Upper lobe of left lung (tissue), 6 donors: ENCODE measurements at regions not wholly inside any gene's neighbourhood (a gene's known extent, or its start where the extent isn't known, plus 50 kb on each side); places are given as distances from the start of the nearest gene placed in this dataset.

ENCODE experiments used
- ATAC-seq, 2 donors: fragments of 200-7000 bp; cut with Tn5 transposase; one replicate each; pipeline ENCODE4 v1.9.1; 2022; ENCODE audit warnings: mild to moderate bottlenecking in 2 of 2, moderate library complexity in 2 of 2; ENCODE audit not compliant: low FRiP score in 2 of 2
- DNase-seq, 2 donors: peaks; one replicate each; pipeline ENCODE4 v3.0.0-alpha.2; 2019 to 2020
- H3K27ac ChIP-seq, 4 donors: fragments of 200-600 bp; sonication (generic); one replicate each; pipeline ENCODE4 v1.5.1; 2016 to 2019
- H3K27me3 ChIP-seq, 4 donors: fragments of 200-600 bp; sonication (generic); one replicate each; pipeline ENCODE4 v1.5.1; 2017 to 2019
- H3K36me3 ChIP-seq, 4 donors: fragments of 200-600 bp; sonication (generic); one replicate each; pipeline ENCODE4 v1.5.1; 2016 to 2019
- H3K4me1 ChIP-seq, 4 donors: fragments of 200-600 bp; sonication (generic); one replicate each; pipeline ENCODE4 v1.5.1; 2018 to 2019
- H3K4me3 ChIP-seq, 4 donors: fragments of 200-600 bp; sonication (generic); one replicate each; pipeline ENCODE4 v1.5.1; 2017 to 2019; ENCODE audit warnings: mild to moderate bottlenecking in 2 of 4, moderate library complexity in 1 of 4
- H3K9me3 ChIP-seq, 4 donors: fragments of 200-600 bp; sonication (generic); one replicate each; pipeline ENCODE4 v1.5.1; 2018 to 2019
- CTCF ChIP-seq, 6 experiments: fragments of 450-650 bp in 4 of 6; fragments of 200-600 bp in 2 of 6; sonication (generic) in 2 of 6; IDR thresholded peaks; one replicate each; pipeline ENCODE4 v1.5.1; 2016 to 2019; ENCODE audit warnings: antibody characterized with exemption in 6 of 6
- EP300 ChIP-seq, 4 donors: sonication (generic); formaldehyde crosslinking; IDR thresholded peaks; one replicate each; pipeline ENCODE4 v1.5.1; 2017; ENCODE audit warnings: antibody characterized with exemption in 4 of 4, control low read depth in 2 of 4
- POLR2A ChIP-seq, 4 donors: fragments of 450-650 bp; IDR thresholded peaks; one replicate each; pipeline ENCODE4 v1.5.1; 2016 to 2017; ENCODE audit warnings: antibody characterized with exemption in 4 of 4, mild to moderate bottlenecking in 2 of 4
- POLR2AphosphoS5 ChIP-seq, 2 donors: sonication (generic); formaldehyde crosslinking; IDR thresholded peaks; one replicate each; pipeline ENCODE4 v1.5.1; 2017; ENCODE audit warnings: antibody characterized with exemption in 2 of 2
- WGBS, 2 donors: methylation state at CpG; one replicate each; pipeline ENCODE4 v1.1.5; 2017 to 2018; 5-methylcytosine and 5-hydroxymethylcytosine counted together
- donor health status: DM: no; HTN: no; CAD: no; lungs with moderate emphysema.
- donor health status: DM: no; HTN: yes; CAD: no; lungs with severe emphysema.

GRCh38 chr2:241978670-241979069 lies 109.1 kb downstream of the RTP5 start:
- Histone ChIP-seq H3K27ac (no peak overlapping the region), H3K9me3 (no peaks in the 10 kb centered on the region), H3K4me3 (no peak overlapping the region), H3K36me3 (no peaks in the 10 kb centered on the region), H3K27me3 (no peaks in the 10 kb centered on the region), H3K4me1 (no peaks in the 10 kb centered on the region)
- ATAC-seq (no peak), DNase-seq (no peak)
- WGBS, 2 donors = 77 to 94% methylated on average over 1 of the region's 1 CpG
- no peak for TF ChIP-seq CTCF (IDR thresholded peaks at IDR 0.05)
- no peak for TF ChIP-seq POLR2AphosphoS5 (IDR thresholded peaks at IDR 0.05)
- no peak for TF ChIP-seq POLR2A (IDR thresholded peaks at IDR 0.05)
- TF ChIP-seq EP300 (IDR thresholded peaks at IDR 0.05) = no peak

GRCh38 chr2:241980193-241980592 lies 110.7 kb downstream of the RTP5 start:
- 82 to 84% methylated on average over 6 of the region's 6 CpGs for WGBS, 2 donors
- H3K27me3 ChIP-seq = no peaks in the 10 kb centered on the region
- DNase-seq = no peak

DNA sequence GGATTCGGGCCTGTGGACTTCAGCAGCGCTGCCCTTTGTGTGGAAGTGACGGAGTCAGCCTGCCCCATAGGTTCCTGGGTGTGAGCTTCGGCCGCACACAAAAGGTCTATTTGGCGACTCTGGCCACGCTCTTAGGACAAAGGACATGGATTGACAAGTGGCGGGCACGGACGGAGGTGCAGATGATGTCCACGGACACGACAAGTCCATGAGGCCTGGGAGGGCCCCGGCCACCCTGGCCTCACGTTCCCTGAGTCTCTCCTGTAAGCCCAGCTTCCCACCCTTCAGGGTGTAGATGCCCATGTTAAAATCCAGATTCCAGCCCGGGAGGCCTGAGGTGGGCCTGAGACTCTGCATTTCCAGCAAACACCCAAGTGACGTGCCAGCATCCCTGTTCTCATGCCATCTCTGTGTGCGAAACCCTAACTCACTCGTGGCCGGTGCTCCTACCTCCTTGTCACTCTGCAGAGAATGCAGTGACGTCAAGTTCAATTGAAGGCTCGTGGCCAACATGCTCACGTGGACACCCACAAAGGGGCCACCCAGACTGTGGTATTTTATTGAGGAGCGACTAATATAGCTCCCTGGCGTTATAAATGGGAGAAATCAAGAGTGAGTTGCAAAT lies 111.7 kb downstream of the RTP5 start:
- Histone ChIP-seq H3K4me1 (no peaks in the 10 kb centered on the region), H3K27me3 (no peaks in the 10 kb centered on the region), H3K36me3 (no peaks in the 10 kb centered on the region), H3K9me3 (no peaks in the 10 kb centered on the region), H3K27ac (no peak overlapping the region), H3K4me3 (no peak overlapping the region)
- no peak for ATAC-seq
- DNase-seq = peak in 1 of 2 donors; percentile 60
- 94 to 95% methylated on average over 21 to 24 of the region's 24 CpGs for WGBS, 2 donors
- no peak for TF ChIP-seq POLR2AphosphoS5 (IDR thresholded peaks at IDR 0.05)
- TF ChIP-seq EP300 (IDR thresholded peaks at IDR 0.05) = no peak
- TF ChIP-seq CTCF (IDR thresholded peaks at IDR 0.05) = no peak
- TF ChIP-seq POLR2A (IDR thresholded peaks at IDR 0.05) = no peak

More at GRCh38 chr2:241980193-241980592, 110.7 kb downstream of the RTP5 start:
- H3K4me1 ChIP-seq = no peaks in the 10 kb centered on the region
- H3K27ac ChIP-seq = no peak overlapping the region
- no peaks in the 10 kb centered on the region for H3K9me3 ChIP-seq
- no peak overlapping the region for H3K4me3 ChIP-seq
- no peak for ATAC-seq
- TF ChIP-seq POLR2AphosphoS5 (IDR thresholded peaks at IDR 0.05) (no peak), CTCF (IDR thresholded peaks at IDR 0.05) (no peak), EP300 (IDR thresholded peaks at IDR 0.05) (no peak), POLR2A (IDR thresholded peaks at IDR 0.05) (no peak)
- no peaks in the 10 kb centered on the region for H3K36me3 ChIP-seq

DNA sequence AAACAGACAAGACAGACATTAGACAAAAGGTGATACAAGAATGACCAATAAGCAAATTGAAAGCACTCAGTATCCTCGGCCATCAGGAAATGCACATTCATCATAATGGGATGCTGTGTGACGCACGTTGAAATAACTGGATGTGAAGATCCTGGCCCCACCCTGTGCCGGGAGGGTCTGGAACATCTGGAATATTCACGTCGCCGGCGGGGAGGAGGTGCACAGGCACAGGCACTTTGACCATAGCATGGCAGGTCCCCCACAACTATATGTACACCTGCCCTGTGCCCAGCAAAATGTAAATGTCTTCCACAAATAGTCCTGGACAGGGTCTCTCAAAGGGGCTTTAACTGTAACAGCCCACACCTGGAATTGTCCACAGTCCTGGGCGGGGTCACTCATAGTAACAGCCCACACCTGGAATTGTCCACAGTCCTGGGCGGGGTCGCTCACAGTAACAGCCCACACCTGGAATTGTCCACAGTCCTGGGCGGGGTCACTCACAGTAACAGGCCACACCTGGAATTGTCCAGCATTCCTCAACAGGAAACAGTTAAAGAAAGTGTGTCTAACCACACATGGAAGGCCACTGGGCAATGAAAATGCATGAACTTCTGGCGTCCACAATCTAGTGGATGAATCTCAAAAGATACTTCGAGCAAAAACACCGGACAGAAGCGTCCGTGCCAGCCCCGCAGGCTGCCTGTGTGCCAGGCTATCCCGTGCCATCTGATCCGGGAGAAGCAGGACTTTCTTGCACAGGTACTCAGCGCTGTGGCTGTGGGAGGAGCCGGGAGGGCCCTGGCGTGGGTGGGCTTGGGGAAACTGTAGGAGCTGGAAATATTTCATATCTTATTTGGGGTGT lies 113.4 kb downstream of the RTP5 start:
- WGBS, 2 donors = 75 to 85% methylated on average over 20 to 23 of the region's 23 CpGs
- no peaks in the 10 kb centered on the region for H3K27me3 ChIP-seq
- DNase-seq (peak in 1 of 2 donors; percentile 60), ATAC-seq (no peak)
- H3K9me3 ChIP-seq = no peaks in the 10 kb centered on the region
- H3K4me1 ChIP-seq = no peaks in the 10 kb centered on the region
- H3K4me3 ChIP-seq = no peak overlapping the region
- H3K36me3 ChIP-seq = no peaks in the 10 kb centered on the region
- no peak for TF ChIP-seq CTCF (IDR thresholded peaks at IDR 0.05)
- TF ChIP-seq POLR2AphosphoS5 (IDR thresholded peaks at IDR 0.05) = no peak
- TF ChIP-seq POLR2A (IDR thresholded peaks at IDR 0.05) = no peak
- no peak for TF ChIP-seq EP300 (IDR thresholded peaks at IDR 0.05)
- no peak overlapping the region for H3K27ac ChIP-seq
